Prostate gland (tissue), 2 donors: ENCODE measurements at regions not wholly inside any gene's neighbourhood (a gene's known extent, or its start where the extent isn't known, plus 50 kb on each side); places are given as distances from the start of the nearest gene placed in this dataset.

ENCODE experiments used
- DNase-seq: peaks from one replicate; pipeline ENCODE4 v3.0.0-alpha.2; 2019; ENCODE audit warnings: low spot score
- H3K27ac ChIP-seq, 2 donors: fragments of 200-600 bp; sonication (generic); 2 replicates each; pipeline ENCODE4 v1.5.1; 2017 to 2019
- H3K27me3 ChIP-seq: fragments of 200-600 bp; sonication (generic); replicated peaks from 2 replicates; pipeline ENCODE4 v1.5.1; 2019; ENCODE audit not compliant: insufficient read depth
- H3K36me3 ChIP-seq, 2 donors: fragments of 200-600 bp; sonication (generic); 1 replicate in 1 of 2; 2 replicates in 1 of 2; pipeline versions ENCODE4 v1.5.1 to v1.8.1; 2017 to 2019
- H3K4me1 ChIP-seq: fragments of 200-600 bp; sonication (generic); replicated peaks from 2 replicates; pipeline ENCODE4 v1.5.1; 2019
- H3K4me3 ChIP-seq, 2 donors: fragments of 200-600 bp; sonication (generic); 2 replicates each; pipeline ENCODE4 v1.5.1; 2017 to 2019
- H3K9me3 ChIP-seq: fragments of 200-600 bp; sonication (generic); 2 replicates; pipeline ENCODE4 v1.5.1; 2017
- CTCF ChIP-seq, 4 experiments: fragments of 200-600 bp in 2 of 4; fragments of 450-650 bp in 2 of 4; sonication (generic) in 2 of 4; IDR thresholded peaks; 1 replicate in 3 of 4; 2 replicates in 1 of 4; pipeline ENCODE4 v1.5.1; 2016 to 2019; ENCODE audit warnings: antibody characterized with exemption in 4 of 4, mild to moderate bottlenecking in 2 of 4, moderate library complexity in 2 of 4
- POLR2A ChIP-seq: fragments of 450-650 bp; IDR thresholded peaks from one replicate; pipeline ENCODE4 v1.6.1; 2016; ENCODE audit warnings: antibody characterized with exemption, mild to moderate bottlenecking
- POLR2AphosphoS5 ChIP-seq: sonication (generic); formaldehyde crosslinking; IDR thresholded peaks from one replicate; pipeline ENCODE4 v1.6.1; 2017; ENCODE audit warnings: antibody characterized with exemption
- WGBS: methylation state at CpG from one replicate; pipeline ENCODE4 v1.1.5; 2018; 5-methylcytosine and 5-hydroxymethylcytosine counted together
- intact Hi-C: fragments of 100-400 bp; cut with DNase I; formaldehyde crosslinking; loops from one replicate; pipeline ENCODE4 v1.14.2; 2022

- Histone ChIP-seq H3K36me3 (no peaks in the 10 kb centered on the region), H3K9me3 (no peaks in the 10 kb centered on the region), H3K4me3 (no peak overlapping the region), H3K27me3 (no peaks in the 10 kb centered on the region), H3K4me1 (no peaks in the 10 kb centered on the region), H3K27ac (no peak overlapping the region)
- no peak for TF ChIP-seq POLR2AphosphoS5
- no peak for TF ChIP-seq POLR2A
- no peak for TF ChIP-seq CTCF (IDR thresholded peaks at IDR 0.05)
- no peak for DNase-seq
- intact Hi-C loops: no loop called here
- 38% methylated on average over 1 of the region's 1 CpG for WGBS
Observed at GRCh38 chr4:159652871-159653270, 550.0 kb downstream of the RAPGEF2 start.

- Histone ChIP-seq H3K9me3 (no peaks in the 10 kb centered on the region), H3K4me1 (no peaks in the 10 kb centered on the region), H3K27ac (no peak overlapping the region), H3K36me3 (no peaks in the 10 kb centered on the region), H3K4me3 (no peak overlapping the region), H3K27me3 (no peaks in the 10 kb centered on the region)
- WGBS: 56% methylated on average over 1 of the region's 1 CpG
- intact Hi-C loops: no loop called here
- DNase-seq: no peak
- no peak for TF ChIP-seq CTCF (IDR thresholded peaks at IDR 0.05)
- TF ChIP-seq POLR2A: no peak
- TF ChIP-seq POLR2AphosphoS5: no peak
Observed at GRCh38 chr4:159655547-159655946, 552.7 kb downstream of the RAPGEF2 start.

GRCh38 chr4:159669094-159669493 lies 566.2 kb downstream of the RAPGEF2 start:
- TF ChIP-seq POLR2AphosphoS5: no peak
- no peak for TF ChIP-seq POLR2A
- TF ChIP-seq CTCF (IDR thresholded peaks at IDR 0.05): no peak
- DNase-seq: no peak
- WGBS: 73% methylated on average over 4 of the region's 4 CpGs
- no peak overlapping the region for H3K4me3 ChIP-seq
- no peaks in the 10 kb centered on the region for H3K9me3 ChIP-seq
- no peaks in the 10 kb centered on the region for H3K36me3 ChIP-seq
- no peaks in the 10 kb centered on the region for H3K27me3 ChIP-seq
- no peak overlapping the region for H3K27ac ChIP-seq
- no peaks in the 10 kb centered on the region for H3K4me1 ChIP-seq
- intact Hi-C loops: no loop called here

GRCh38 chr4:159673221-159673620 lies 570.3 kb downstream of the RAPGEF2 start:
- no peak for DNase-seq
- TF ChIP-seq POLR2AphosphoS5 (no peak), CTCF (IDR thresholded peaks at IDR 0.05) (no peak), POLR2A (no peak)
- intact Hi-C loops: no loop called here
- Histone ChIP-seq H3K27ac (no peak overlapping the region), H3K4me3 (no peak overlapping the region), H3K4me1 (no peaks in the 10 kb centered on the region), H3K27me3 (no peaks in the 10 kb centered on the region), H3K36me3 (no peaks in the 10 kb centered on the region), H3K9me3 (no peaks in the 10 kb centered on the region)
- WGBS: 83% methylated on average over 2 of the region's 2 CpGs

- Histone ChIP-seq H3K4me1 (no peaks in the 10 kb centered on the region), H3K9me3 (no peaks in the 10 kb centered on the region), H3K36me3 (no peaks in the 10 kb centered on the region), H3K27me3 (no peaks in the 10 kb centered on the region), H3K27ac (no peak overlapping the region), H3K4me3 (no peak overlapping the region)
- DNase-seq: no peak
- TF ChIP-seq POLR2AphosphoS5: no peak
- no peak for TF ChIP-seq CTCF (IDR thresholded peaks at IDR 0.05)
- TF ChIP-seq POLR2A: no peak
- 84% methylated on average over 8 of the region's 8 CpGs for WGBS
- intact Hi-C loops: no loop called here
Observed at GRCh38 chr4:159674241-159674640, 571.4 kb downstream of the RAPGEF2 start.
